ENCODE measurements at regions not wholly inside any gene's neighbourhood (a gene's known extent, or its start where the extent isn't known, plus 50 kb on each side); places are given as distances from the start of the nearest gene placed in this dataset.

GRCh38 chr2:191614759-191615158 is 63.2 kb upstream of the NABP1 start:
- DNase-seq = no peak

- no peak for DNase-seq
These were observed 62.3 kb upstream of the NABP1 start for GRCh38 chr2:191615596-191615995.

- peak; percentile 55 for DNase-seq
These were observed 60.4 kb upstream of the NABP1 start for GRCh38 chr2:191617575-191617974.

GRCh38 chr2:191618046-191618780 is 59.7 kb upstream of the NABP1 start:
- DNase-seq = no peak

- DNase-seq = no peak
These were observed 59.1 kb upstream of the NABP1 start for GRCh38 chr2:191618786-191619185.

GRCh38 chr2:191620144-191620543 is 57.8 kb upstream of the NABP1 start:
- no peak for DNase-seq

GRCh38 chr2:191622374-191623320 is 55.3 kb upstream of the NABP1 start:
- DNase-seq = no peak

- peak; percentile 47 for DNase-seq
These were observed 52.9 kb upstream of the NABP1 start for GRCh38 chr2:191625016-191625415.

- no peak for DNase-seq
These were observed 52.5 kb upstream of the NABP1 start for GRCh38 chr2:191625446-191625845.

GRCh38 chr2:191626497-191627151 is 51.3 kb upstream of the NABP1 start:
- DNase-seq = no peak

GRCh38 chr2:191627518-191627917 is 50.4 kb upstream of the NABP1 start:
- no peak for DNase-seq

Measured in CD4-positive, alpha-beta T cell treated with Interleukin-6 for 4 hours (primary cell).